ENCODE measurements at regions not wholly inside any gene's neighbourhood (a gene's known extent, or its start where the extent isn't known, plus 50 kb on each side); places are given as distances from the start of the nearest gene placed in this dataset.
"Not testable (repeated sequence)": the region's sequence is repeated elsewhere in the genome, so short reads cannot be mapped to it uniquely, and the experiment has no call there.

DNA sequence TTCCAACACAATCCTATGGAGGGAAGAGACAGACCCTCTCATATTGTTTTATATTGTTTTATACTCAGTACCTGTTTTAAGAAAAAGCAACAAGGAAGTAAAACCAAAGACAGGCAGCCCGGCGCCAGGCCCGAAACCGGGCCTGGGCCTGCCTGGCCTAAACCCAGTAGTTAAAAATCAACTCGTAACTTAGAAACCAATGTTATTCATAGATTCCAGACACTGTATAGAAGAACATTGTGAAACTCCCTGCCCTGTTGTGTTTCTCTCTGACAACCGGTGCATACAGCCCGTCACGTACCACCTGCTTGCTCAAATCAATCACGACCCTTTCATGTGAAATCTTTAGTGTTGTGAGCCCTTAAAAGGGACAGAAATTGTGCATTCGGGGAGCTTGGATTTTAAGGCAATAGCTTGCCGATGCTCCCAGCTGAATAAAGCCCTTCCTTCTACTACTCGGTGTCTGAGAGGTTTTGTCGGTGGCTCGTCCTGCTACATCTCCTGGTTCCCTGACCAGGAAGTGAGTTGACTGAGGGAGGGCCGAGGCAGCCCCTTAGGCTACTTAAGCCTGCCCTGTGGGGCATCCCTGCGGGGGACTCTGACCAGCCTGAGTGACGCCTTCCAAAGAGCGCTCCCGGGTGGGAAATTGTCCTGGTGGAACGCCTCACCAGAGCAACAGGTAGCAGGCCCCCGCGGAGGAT lies 83.5 kb upstream of the ADGRA3 start:
- TF ChIP-seq, protein P1, sequence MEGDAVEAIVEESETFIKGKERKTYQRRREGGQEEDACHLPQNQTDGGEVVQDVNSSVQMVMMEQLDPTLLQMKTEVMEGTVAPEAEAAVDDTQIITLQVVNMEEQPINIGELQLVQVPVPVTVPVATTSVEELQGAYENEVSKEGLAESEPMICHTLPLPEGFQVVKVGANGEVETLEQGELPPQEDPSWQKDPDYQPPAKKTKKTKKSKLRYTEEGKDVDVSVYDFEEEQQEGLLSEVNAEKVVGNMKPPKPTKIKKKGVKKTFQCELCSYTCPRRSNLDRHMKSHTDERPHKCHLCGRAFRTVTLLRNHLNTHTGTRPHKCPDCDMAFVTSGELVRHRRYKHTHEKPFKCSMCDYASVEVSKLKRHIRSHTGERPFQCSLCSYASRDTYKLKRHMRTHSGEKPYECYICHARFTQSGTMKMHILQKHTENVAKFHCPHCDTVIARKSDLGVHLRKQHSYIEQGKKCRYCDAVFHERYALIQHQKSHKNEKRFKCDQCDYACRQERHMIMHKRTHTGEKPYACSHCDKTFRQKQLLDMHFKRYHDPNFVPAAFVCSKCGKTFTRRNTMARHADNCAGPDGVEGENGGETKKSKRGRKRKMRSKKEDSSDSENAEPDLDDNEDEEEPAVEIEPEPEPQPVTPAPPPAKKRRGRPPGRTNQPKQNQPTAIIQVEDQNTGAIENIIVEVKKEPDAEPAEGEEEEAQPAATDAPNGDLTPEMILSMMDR (IDR thresholded peaks at IDR 0.05) = not testable (repeated sequence)
- TF ChIP-seq POLR2A, POLR2AphosphoS5 (IDR thresholded peaks at IDR 0.05): not testable (repeated sequence)

All from prostate gland (tissue), 2 donors.